LHCN-M2 (cell line): ENCODE measurements at regions not wholly inside any gene's neighbourhood (a gene's known extent, or its start where the extent isn't known, plus 50 kb on each side); places are given as distances from the start of the nearest gene placed in this dataset.
"Not testable (repeated sequence)": the region's sequence is repeated elsewhere in the genome, so short reads cannot be mapped to it uniquely, and the experiment has no call there.

ENCODE experiments used
- DNase-seq: peaks from one replicate; pipeline ENCODE4 v3.0.0-alpha.2; 2012; ENCODE audit warnings: low read depth

GRCh38 chr14:56044196-56044595, 74.0 kb upstream of the PELI2 start:
- DNase-seq, result peak; percentile 1

GRCh38 chr14:56046546-56046945, 71.7 kb upstream of the PELI2 start:
- DNase-seq, result no peak

GRCh38 chr14:56046996-56047395, 71.2 kb upstream of the PELI2 start:
- DNase-seq, result no peak

- no peak for DNase-seq
These were observed 68.7 kb upstream of the PELI2 start for GRCh38 chr14:56049536-56049935.

- DNase-seq, result no peak
These were observed 62.7 kb upstream of the PELI2 start for GRCh38 chr14:56055511-56055910.

- DNase-seq, result no peak
These were observed 62.2 kb upstream of the PELI2 start for GRCh38 chr14:56056031-56056430.

GRCh38 chr14:56057071-56057741, 61.0 kb upstream of the PELI2 start:
- DNase-seq, result no peak

GRCh38 chr14:56057767-56058166, 60.4 kb upstream of the PELI2 start:
- DNase-seq, result no peak

GRCh38 chr14:56059054-56059453, 59.2 kb upstream of the PELI2 start:
- DNase-seq, result no peak

GRCh38 chr14:56061051-56061450, 57.2 kb upstream of the PELI2 start:
- DNase-seq, result no peak

- DNase-seq, result no peak
These were observed 55.1 kb upstream of the PELI2 start for GRCh38 chr14:56063131-56063530.

GRCh38 chr14:56064513-56064912, 53.7 kb upstream of the PELI2 start:
- no peak for DNase-seq

- DNase-seq, result not testable (repeated sequence)
These were observed 53.0 kb upstream of the PELI2 start for GRCh38 chr14:56065199-56065598.

GRCh38 chr14:56065621-56066290, 52.5 kb upstream of the PELI2 start:
- no peak for DNase-seq
